ENCODE measurements at regions not wholly inside any gene's neighbourhood (a gene's known extent, or its start where the extent isn't known, plus 50 kb on each side); places are given as distances from the start of the nearest gene placed in this dataset.

- in situ Hi-C loops (cut with MboI; ENCODE audit: low pct_unique_long_range_greater_than_20kb in 2 of 9, low sequenced_read_pairs in 9 of 9, unreplicated experiment in 9 of 9): no loop called here
- no peak overlapping the region for H3K4me3 ChIP-seq
- H3K27ac ChIP-seq: no peak overlapping the region
- ATAC-seq (replicated peaks in 6 of 8): no peak
- peaks cover 3 to 19% of the 10 kb centered on the region in 2 donors for H3K4me1 ChIP-seq (replicated peaks in 1 of 2)
These were observed 53.4 kb downstream of the PTCHD4 start for GRCh38 chr6:48057601-48058000.

GRCh38 chr6:48048451-48049146, 62.4 kb downstream of the PTCHD4 start:
- Histone ChIP-seq H3K27ac (no peak overlapping the region), H3K4me3 (no peak overlapping the region), H3K4me1 (replicated peaks in 1 of 2) (peaks cover 0 to 11% of the 10 kb centered on the region in 2 donors)
- ATAC-seq (replicated peaks in 6 of 8): peak in 2 of 8 experiments; percentile 20
- in situ Hi-C loops (cut with MboI; ENCODE audit: low pct_unique_long_range_greater_than_20kb in 2 of 9, low sequenced_read_pairs in 9 of 9, unreplicated experiment in 9 of 9): no loop called here
- 0 to 93% (median 45%) methylated on average over 1 to 2 of the region's 2 CpGs; no CpG with 5 or more reads in 1 of the 10 experiments for WGBS, 10 experiments

GRCh38 chr6:48041894-48042293, 69.1 kb downstream of the PTCHD4 start:
- H3K4me1 ChIP-seq (replicated peaks in 1 of 2): peaks cover 0 to 7% of the 10 kb centered on the region in 2 donors
- no peak overlapping the region for H3K4me3 ChIP-seq
- 0 to 60% (median 43%) methylated on average over 1 to 2 of the region's 2 CpGs; no CpG with 5 or more reads in 1 of the 10 experiments for WGBS, 10 experiments
- in situ Hi-C loops (cut with MboI; ENCODE audit: low pct_unique_long_range_greater_than_20kb in 2 of 9, low sequenced_read_pairs in 9 of 9, unreplicated experiment in 9 of 9): no loop called here
- ATAC-seq (replicated peaks in 6 of 8): no peak
- no peak overlapping the region for H3K27ac ChIP-seq

GRCh38 chr6:48037946-48038345, 73.1 kb downstream of the PTCHD4 start:
- WGBS, 10 experiments: 60 to 92% (median 65%) methylated on average over 3 to 4 of the region's 4 CpGs; no CpG with 5 or more reads in 1 of the 10 experiments
- ATAC-seq (replicated peaks in 6 of 8): no peak
- no peak overlapping the region for H3K4me3 ChIP-seq
- H3K27ac ChIP-seq: no peak overlapping the region
- in situ Hi-C loops (cut with MboI; ENCODE audit: low pct_unique_long_range_greater_than_20kb in 2 of 9, low sequenced_read_pairs in 9 of 9, unreplicated experiment in 9 of 9): no loop called here
- H3K4me1 ChIP-seq (replicated peaks in 1 of 2): peaks cover 0 to 7% of the 10 kb centered on the region in 2 donors

GRCh38 chr6:48036316-48036715, 74.7 kb downstream of the PTCHD4 start:
- in situ Hi-C loops (cut with MboI; ENCODE audit: low pct_unique_long_range_greater_than_20kb in 2 of 9, low sequenced_read_pairs in 9 of 9, unreplicated experiment in 9 of 9): no loop called here
- ATAC-seq (replicated peaks in 6 of 8): peak in 3 of 8 experiments; percentile 67 to 73 (median 69)
- Histone ChIP-seq H3K4me1 (replicated peaks in 1 of 2) (peaks cover 0 to 10% of the 10 kb centered on the region in 2 donors), H3K4me3 (no peak overlapping the region), H3K27ac (no peak overlapping the region)
- WGBS, 10 experiments: 0 to 100% (median 85%) methylated on average over 1 of the region's 1 CpG; no CpG with 5 or more reads in 2 of the 10 experiments

- in situ Hi-C loops (cut with MboI; ENCODE audit: low pct_unique_long_range_greater_than_20kb in 2 of 9, low sequenced_read_pairs in 9 of 9, unreplicated experiment in 9 of 9): no loop called here
- Histone ChIP-seq H3K27ac (no peak overlapping the region), H3K4me3 (no peak overlapping the region), H3K4me1 (replicated peaks in 1 of 2) (peaks cover 0 to 10% of the 10 kb centered on the region in 2 donors)
- peak; percentile 88 to 98 (median 94) for ATAC-seq (replicated peaks in 6 of 8)
- 0 to 88% (median 71%) methylated on average over 1 to 5 of the region's 5 CpGs for WGBS, 10 experiments
These were observed 78.8 kb downstream of the PTCHD4 start for GRCh38 chr6:48032151-48032550.

GRCh38 chr6:48031711-48032110, 79.3 kb downstream of the PTCHD4 start:
- Histone ChIP-seq H3K4me1 (replicated peaks in 1 of 2) (peaks cover 0 to 10% of the 10 kb centered on the region in 2 donors), H3K27ac (no peak overlapping the region), H3K4me3 (no peak overlapping the region)
- peak in 1 of 8 experiments; percentile 11 for ATAC-seq (replicated peaks in 6 of 8)
- 0 to 100% (median 72%) methylated on average over 1 to 2 of the region's 2 CpGs; no CpG with 5 or more reads in 2 of the 10 experiments for WGBS, 10 experiments
- in situ Hi-C loops (cut with MboI; ENCODE audit: low pct_unique_long_range_greater_than_20kb in 2 of 9, low sequenced_read_pairs in 9 of 9, unreplicated experiment in 9 of 9): no loop called here

GRCh38 chr6:48027704-48028435, 83.1 kb downstream of the PTCHD4 start:
- Histone ChIP-seq H3K4me3 (no peak overlapping the region), H3K4me1 (replicated peaks in 1 of 2) (peaks cover 0 to 10% of the 10 kb centered on the region in 2 donors), H3K27ac (no peak overlapping the region)
- in situ Hi-C loops (cut with MboI; ENCODE audit: low pct_unique_long_range_greater_than_20kb in 2 of 9, low sequenced_read_pairs in 9 of 9, unreplicated experiment in 9 of 9): no loop called here
- 24 to 100% (median 83%) methylated on average over 1 to 8 of the region's 8 CpGs; no CpG with 5 or more reads in 1 of the 10 experiments for WGBS, 10 experiments
- no peak for ATAC-seq (replicated peaks in 6 of 8)

GRCh38 chr6:48024956-48025355, 86.0 kb downstream of the PTCHD4 start:
- in situ Hi-C loops (cut with MboI; ENCODE audit: low pct_unique_long_range_greater_than_20kb in 2 of 9, low sequenced_read_pairs in 9 of 9, unreplicated experiment in 9 of 9): no loop called here
- 0 to 100% (median 82%) methylated on average over 1 to 3 of the region's 3 CpGs for WGBS, 10 experiments

GRCh38 chr6:48021904-48022303, 89.1 kb downstream of the PTCHD4 start:
- WGBS, 10 experiments: 0 to 100% (median 88%) methylated on average over 1 of the region's 1 CpG; no CpG with 5 or more reads in 1 of the 10 experiments
- no peak for ATAC-seq (replicated peaks in 6 of 8)
- in situ Hi-C loops (cut with MboI; ENCODE audit: low pct_unique_long_range_greater_than_20kb in 2 of 9, low sequenced_read_pairs in 9 of 9, unreplicated experiment in 9 of 9): no loop called here

More at GRCh38 chr6:48024956-48025355, 86.0 kb downstream of the PTCHD4 start:
- no peak overlapping the region for H3K27ac ChIP-seq
- ATAC-seq (replicated peaks in 6 of 8): no peak
- H3K4me1 ChIP-seq (replicated peaks in 1 of 2): no peaks in the 10 kb centered on the region
- H3K4me3 ChIP-seq: no peak overlapping the region

GRCh38 chr6:48016020-48016755, 94.8 kb downstream of the PTCHD4 start:
- Histone ChIP-seq H3K27ac (no peak overlapping the region), H3K4me1 (replicated peaks in 1 of 2) (peaks cover 0 to 9% of the 10 kb centered on the region in 2 donors), H3K4me3 (no peak overlapping the region)
- ATAC-seq (replicated peaks in 6 of 8): peak in 2 of 8 experiments; percentile 36 to 72
- in situ Hi-C loops (cut with MboI; ENCODE audit: low pct_unique_long_range_greater_than_20kb in 2 of 9, low sequenced_read_pairs in 9 of 9, unreplicated experiment in 9 of 9): no loop called here
- 19 to 96% (median 84%) methylated on average over 1 to 5 of the region's 5 CpGs; no CpG with 5 or more reads in 1 of the 10 experiments for WGBS, 10 experiments

More at GRCh38 chr6:48021904-48022303, 89.1 kb downstream of the PTCHD4 start:
- no peak overlapping the region for H3K27ac ChIP-seq
- H3K4me1 ChIP-seq (replicated peaks in 1 of 2): peaks cover 0 to under 1% of the 10 kb centered on the region in 2 donors
- H3K4me3 ChIP-seq: no peak overlapping the region

- WGBS, 10 experiments: 8 to 100% (median 90%) methylated on average over 2 to 3 of the region's 3 CpGs; no CpG with 5 or more reads in 1 of the 10 experiments
- in situ Hi-C loops (cut with MboI; ENCODE audit: low pct_unique_long_range_greater_than_20kb in 2 of 9, low sequenced_read_pairs in 9 of 9, unreplicated experiment in 9 of 9): no loop called here
- ATAC-seq (replicated peaks in 6 of 8): no peak
These were observed 118.2 kb downstream of the PTCHD4 start for GRCh38 chr6:47992809-47993208.

GRCh38 chr6:47983491-47983890, 127.5 kb downstream of the PTCHD4 start:
- WGBS, 10 experiments: 10 to 100% (median 94%) methylated on average over 1 to 2 of the region's 2 CpGs
- Histone ChIP-seq H3K4me3 (no peak overlapping the region), H3K27ac (no peak overlapping the region), H3K4me1 (replicated peaks in 1 of 2) (no peaks in the 10 kb centered on the region)
- in situ Hi-C loops (cut with MboI; ENCODE audit: low pct_unique_long_range_greater_than_20kb in 2 of 9, low sequenced_read_pairs in 9 of 9, unreplicated experiment in 9 of 9): no loop called here
- ATAC-seq (replicated peaks in 6 of 8): no peak

More at GRCh38 chr6:47992809-47993208, 118.2 kb downstream of the PTCHD4 start:
- no peak overlapping the region for H3K27ac ChIP-seq
- H3K4me1 ChIP-seq (replicated peaks in 1 of 2): no peaks in the 10 kb centered on the region
- no peak overlapping the region for H3K4me3 ChIP-seq
